ENCODE measurements at regions not wholly inside any gene's neighbourhood (a gene's known extent, or its start where the extent isn't known, plus 50 kb on each side); places are given as distances from the start of the nearest gene placed in this dataset.

DNA sequence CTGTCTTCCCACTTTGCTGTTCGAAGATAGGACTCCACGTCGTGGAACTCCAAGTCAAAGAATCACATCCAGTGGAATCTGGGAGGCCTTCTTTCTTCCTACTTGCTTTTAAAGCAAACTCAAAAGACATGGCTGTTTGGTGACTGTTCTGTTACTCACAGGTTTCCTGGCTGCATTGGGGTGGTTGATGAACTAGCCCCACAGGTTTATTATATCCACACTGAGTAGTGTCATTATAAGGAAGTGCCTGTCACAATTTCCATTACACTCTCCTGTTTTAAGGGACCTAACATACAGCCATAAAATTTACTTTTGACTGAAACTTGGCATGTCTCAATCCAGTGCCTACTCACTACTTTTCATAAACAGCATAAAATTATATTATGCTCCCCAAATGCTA, 287.3 kb upstream of the SP4 start:
- TF ChIP-seq POLR2A (IDR thresholded peaks at IDR 0.05) (no peak), POLR2AphosphoS5 (IDR thresholded peaks at IDR 0.05) (no peak)
- TF ChIP-seq, protein P1, sequence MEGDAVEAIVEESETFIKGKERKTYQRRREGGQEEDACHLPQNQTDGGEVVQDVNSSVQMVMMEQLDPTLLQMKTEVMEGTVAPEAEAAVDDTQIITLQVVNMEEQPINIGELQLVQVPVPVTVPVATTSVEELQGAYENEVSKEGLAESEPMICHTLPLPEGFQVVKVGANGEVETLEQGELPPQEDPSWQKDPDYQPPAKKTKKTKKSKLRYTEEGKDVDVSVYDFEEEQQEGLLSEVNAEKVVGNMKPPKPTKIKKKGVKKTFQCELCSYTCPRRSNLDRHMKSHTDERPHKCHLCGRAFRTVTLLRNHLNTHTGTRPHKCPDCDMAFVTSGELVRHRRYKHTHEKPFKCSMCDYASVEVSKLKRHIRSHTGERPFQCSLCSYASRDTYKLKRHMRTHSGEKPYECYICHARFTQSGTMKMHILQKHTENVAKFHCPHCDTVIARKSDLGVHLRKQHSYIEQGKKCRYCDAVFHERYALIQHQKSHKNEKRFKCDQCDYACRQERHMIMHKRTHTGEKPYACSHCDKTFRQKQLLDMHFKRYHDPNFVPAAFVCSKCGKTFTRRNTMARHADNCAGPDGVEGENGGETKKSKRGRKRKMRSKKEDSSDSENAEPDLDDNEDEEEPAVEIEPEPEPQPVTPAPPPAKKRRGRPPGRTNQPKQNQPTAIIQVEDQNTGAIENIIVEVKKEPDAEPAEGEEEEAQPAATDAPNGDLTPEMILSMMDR (IDR thresholded peaks at IDR 0.05): no peak

Data from sigmoid colon (tissue), 4 donors.